ENCODE measurements at regions not wholly inside any gene's neighbourhood (a gene's known extent, or its start where the extent isn't known, plus 50 kb on each side); places are given as distances from the start of the nearest gene placed in this dataset.

GRCh38 chr3:150248888-150249681 lies 159.0 kb upstream of the TSC22D2 start:
- H3K27me3 ChIP-seq (ENCODE audit: low read length): no peaks in the 10 kb centered on the region
- CTCF ChIA-PET: interaction anchor here (0.6 to 0.8 kb wide), 2 partner anchors 9 to 266 kb away, joined by 3 to 4 read pairs; no protein-coding TSS in a partner anchor
- no peaks in the 10 kb centered on the region for H4K20me1 ChIP-seq (ENCODE audit: low read length)
- intact Hi-C loops (cut with micrococcal nuclease): no loop called here
- POLR2A ChIA-PET (ENCODE audit: unreplicated experiment): interaction anchor here (0.5 to 0.7 kb wide), 2 partner anchors 31 to 817 kb away, joined by 5 to 24 read pairs; no protein-coding TSS in a partner anchor
- ATAC-seq: no peak
- 0 out of 2 replicates have a peak overlapping the region, but pooled peaks have one; percentile 7 for H3K27ac ChIP-seq (ENCODE audit: low read length)
- peaks cover 40% of the 10 kb centered on the region for H3K4me1 ChIP-seq (ENCODE audit: insufficient read depth, low read length)
- H3K9me3 ChIP-seq (ENCODE audit: low read length): no peaks in the 10 kb centered on the region
- H3F3A ChIP-seq (ENCODE audit: low read length, unreplicated experiment): no peaks in the 10 kb centered on the region
- no peak overlapping the region for H3K4me3 ChIP-seq (ENCODE audit: low read length)
- DNase-seq: no peak
- BruUV-seq (replicated peaks): no TSS peak
- peak overlapping the region; percentile 63 for H3K4me2 ChIP-seq (ENCODE audit: low read length)
- H3K79me2 ChIP-seq (ENCODE audit: low read length): no peaks in the 10 kb centered on the region
- H3K36me3 ChIP-seq (ENCODE audit: low read depth, low read length): no peaks in the 10 kb centered on the region
- no peaks in the 10 kb centered on the region for H3K9me2 ChIP-seq (replicated peaks; ENCODE audit: low read length)
- no peak overlapping the region for H3K9ac ChIP-seq (ENCODE audit: low read length)
- peak overlapping the region; percentile 68 for H2AFZ ChIP-seq (ENCODE audit: low read length)
- no peak for TF ChIP-seq EZH2 (IDR thresholded peaks at IDR 0.05; ENCODE audit: low read length, unreplicated experiment)
- TF ChIP-seq CTCF (conservative IDR thresholded peaks at IDR 0.05; ENCODE audit: low read depth, low read length): no peak
- no peak for TF ChIP-seq EZH2phosphoT487 (IDR thresholded peaks at IDR 0.05; ENCODE audit: borderline replicate concordance, low read length)

- no peaks in the 10 kb centered on the region for H3K79me2 ChIP-seq (ENCODE audit: low read length)
- H3K4me2 ChIP-seq (ENCODE audit: low read length): peak overlapping the region; percentile 63
- H3K36me3 ChIP-seq (ENCODE audit: low read depth, low read length): no peaks in the 10 kb centered on the region
- CTCF ChIA-PET: interaction anchor here (0.6 to 0.8 kb wide), 2 partner anchors 9 to 267 kb away, joined by 3 to 4 read pairs; no protein-coding TSS in a partner anchor
- POLR2A ChIA-PET (ENCODE audit: unreplicated experiment): interaction anchor here (0.5 to 0.7 kb wide), 3 partner anchors 30 to 818 kb away, joined by 3 to 24 read pairs (median 5); no protein-coding TSS in a partner anchor
- no peak overlapping the region for H3K4me3 ChIP-seq (ENCODE audit: low read length)
- no peaks in the 10 kb centered on the region for H3K9me2 ChIP-seq (replicated peaks; ENCODE audit: low read length)
- no peaks in the 10 kb centered on the region for H3K9me3 ChIP-seq (ENCODE audit: low read length)
- H4K20me1 ChIP-seq (ENCODE audit: low read length): no peaks in the 10 kb centered on the region
- H3F3A ChIP-seq (ENCODE audit: low read length, unreplicated experiment): no peaks in the 10 kb centered on the region
- peak overlapping the region; percentile 68 for H2AFZ ChIP-seq (ENCODE audit: low read length)
- no peak for ATAC-seq
- BruUV-seq (replicated peaks): no TSS peak
- DNase-seq: peak; percentile 60
- H3K4me1 ChIP-seq (ENCODE audit: insufficient read depth, low read length): peaks cover 38% of the 10 kb centered on the region
- intact Hi-C loops (cut with micrococcal nuclease): no loop called here
- TF ChIP-seq EZH2phosphoT487 (IDR thresholded peaks at IDR 0.05; ENCODE audit: borderline replicate concordance, low read length) (no peak), CTCF (conservative IDR thresholded peaks at IDR 0.05; ENCODE audit: low read depth, low read length) (no peak), EZH2 (IDR thresholded peaks at IDR 0.05; ENCODE audit: low read length, unreplicated experiment) (no peak)
- H3K27me3 ChIP-seq (ENCODE audit: low read length): no peaks in the 10 kb centered on the region
- H3K27ac ChIP-seq (ENCODE audit: low read length): 0 out of 2 replicates have a peak overlapping the region, but pooled peaks have one; percentile 7
- no peak overlapping the region for H3K9ac ChIP-seq (ENCODE audit: low read length)
Observed at GRCh38 chr3:150248116-150248887, 159.8 kb upstream of the TSC22D2 start.
